MM.1S (cell line): ENCODE measurements at regions not wholly inside any gene's neighbourhood (a gene's known extent, or its start where the extent isn't known, plus 50 kb on each side); places are given as distances from the start of the nearest gene placed in this dataset.

Experiments used
- DNase-seq: peaks from one replicate; pipeline ENCODE4 v3.0.0-alpha.2; 2015
- H2AFZ ChIP-seq: fragments of 300-600 bp; sonication (generic); 2 replicates; pipeline ENCODE4 v1.6.0; 2016; ENCODE audit warnings: antibody characterized with exemption, low read length
- H3F3A ChIP-seq: fragments of 300-600 bp; sonication (generic); 2 replicates; pipeline ENCODE4 v1.6.1; 2016; ENCODE audit warnings: mild to moderate bottlenecking, antibody characterized with exemption, low read length, moderate library complexity, mixed read lengths; ENCODE audit not compliant: insufficient read depth
- H3K27ac ChIP-seq: fragments of 300-600 bp; sonication (generic); 2 replicates; pipeline ENCODE4 v1.5.1; 2016; ENCODE audit warnings: mild to moderate bottlenecking, low read length
- H3K27me3 ChIP-seq: fragments of 300-600 bp; sonication (generic); replicated peaks from 2 replicates; pipeline ENCODE4 v1.6.0; 2016; ENCODE audit warnings: low read length; ENCODE audit not compliant: insufficient read depth
- H3K36me3 ChIP-seq: fragments of 300-600 bp; sonication (generic); replicated peaks from 2 replicates; pipeline ENCODE4 v1.6.1; 2016; ENCODE audit warnings: mild to moderate bottlenecking, low read length, mixed read lengths; ENCODE audit not compliant: insufficient read depth
- H3K4me1 ChIP-seq: fragments of 300-600 bp; sonication (generic); 2 replicates; pipeline ENCODE4 v1.6.1; 2016; ENCODE audit warnings: low read length, mixed read lengths
- H3K4me2 ChIP-seq: fragments of 300-600 bp; sonication (generic); 2 replicates; pipeline ENCODE4 v1.6.0; 2016; ENCODE audit warnings: low read depth, low read length
- H3K4me3 ChIP-seq: fragments of 300-600 bp; sonication (generic); 2 replicates; pipeline ENCODE4 v1.5.1; 2016; ENCODE audit warnings: low read length, mixed read lengths
- H3K79me2 ChIP-seq: fragments of 300-600 bp; sonication (generic); 2 replicates; pipeline ENCODE4 v1.6.1; 2016; ENCODE audit warnings: mixed run types, low read length, mixed read lengths
- H3K9ac ChIP-seq: fragments of 300-600 bp; sonication (generic); 2 replicates; pipeline ENCODE4 v1.6.1; 2016; ENCODE audit warnings: low read length, mixed read lengths
- H3K9me2 ChIP-seq: fragments of 300-600 bp; sonication (generic); replicated peaks from 2 replicates; pipeline ENCODE4 v1.6.1; 2016; ENCODE audit warnings: mild to moderate bottlenecking, low read length, mixed read lengths; ENCODE audit not compliant: insufficient read depth
- H3K9me3 ChIP-seq: fragments of 300-600 bp; sonication (generic); replicated peaks from 2 replicates; pipeline ENCODE4 v1.6.1; 2016; ENCODE audit warnings: mild to moderate bottlenecking, low read length, mixed read lengths; ENCODE audit not compliant: insufficient read depth
- H4K20me1 ChIP-seq: fragments of 300-600 bp; sonication (generic); 2 replicates; pipeline ENCODE4 v1.6.1; 2016; ENCODE audit warnings: mild to moderate bottlenecking, low read length, moderate library complexity, mixed read lengths; ENCODE audit not compliant: insufficient read depth
- EZH2 ChIP-seq: fragments of 300-600 bp; sonication (generic); optimal IDR thresholded peaks from 2 replicates; pipeline ENCODE3; 2017; ENCODE audit warnings: low read depth, mild to moderate bottlenecking, antibody characterized with exemption, low read length, mixed read lengths
- EZH2phosphoT487 ChIP-seq: fragments of 300-600 bp; sonication (generic); IDR thresholded peaks from 2 replicates; pipeline ENCODE4 v1.6.1; 2018; ENCODE audit warnings: antibody characterized with exemption, low read length
- TF ChIP-seq, protein P1 (sequence below): fragments of 300-600 bp; sonication (generic); IDR thresholded peaks from 2 replicates; pipeline ENCODE4 v1.5.1; 2016; ENCODE audit warnings: antibody characterized with exemption, low read length, mixed read lengths

DNA sequence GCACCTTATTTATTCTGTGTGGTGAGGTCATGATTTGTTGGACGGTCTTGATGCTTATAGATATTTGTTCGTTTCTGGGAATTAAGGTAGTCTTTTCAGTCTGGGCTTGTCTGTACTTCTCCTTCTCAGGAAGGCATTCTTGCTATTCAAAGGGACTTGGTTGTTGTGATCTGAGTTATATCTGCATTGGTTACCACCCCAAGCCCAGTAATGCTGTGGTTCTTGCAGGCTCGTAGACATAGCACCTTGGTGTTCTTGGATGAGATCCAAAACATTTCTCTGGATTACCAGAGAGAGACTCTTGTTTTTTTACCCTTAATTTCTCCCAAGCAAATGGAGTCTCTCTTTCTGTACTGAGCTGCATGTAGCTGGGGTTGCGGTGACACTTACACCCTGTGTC, 128.0 kb upstream of the CBLB start:
- no peaks in the 10 kb centered on the region for H3K79me2 ChIP-seq
- no peaks in the 10 kb centered on the region for H3K4me1 ChIP-seq
- H4K20me1 ChIP-seq = no peaks in the 10 kb centered on the region
- no peaks in the 10 kb centered on the region for H3K9me3 ChIP-seq
- H3K9me2 ChIP-seq = no peaks in the 10 kb centered on the region
- no peak for DNase-seq
- H3K27me3 ChIP-seq = no peaks in the 10 kb centered on the region
- H2AFZ ChIP-seq = no peak overlapping the region
- no peak overlapping the region for H3K4me2 ChIP-seq
- no peak overlapping the region for H3K9ac ChIP-seq
- no peak overlapping the region for H3K27ac ChIP-seq
- H3F3A ChIP-seq = no peaks in the 10 kb centered on the region
- H3K4me3 ChIP-seq = no peak overlapping the region
- no peak for TF ChIP-seq EZH2phosphoT487
- no peak for TF ChIP-seq EZH2
- TF ChIP-seq, protein P1, sequence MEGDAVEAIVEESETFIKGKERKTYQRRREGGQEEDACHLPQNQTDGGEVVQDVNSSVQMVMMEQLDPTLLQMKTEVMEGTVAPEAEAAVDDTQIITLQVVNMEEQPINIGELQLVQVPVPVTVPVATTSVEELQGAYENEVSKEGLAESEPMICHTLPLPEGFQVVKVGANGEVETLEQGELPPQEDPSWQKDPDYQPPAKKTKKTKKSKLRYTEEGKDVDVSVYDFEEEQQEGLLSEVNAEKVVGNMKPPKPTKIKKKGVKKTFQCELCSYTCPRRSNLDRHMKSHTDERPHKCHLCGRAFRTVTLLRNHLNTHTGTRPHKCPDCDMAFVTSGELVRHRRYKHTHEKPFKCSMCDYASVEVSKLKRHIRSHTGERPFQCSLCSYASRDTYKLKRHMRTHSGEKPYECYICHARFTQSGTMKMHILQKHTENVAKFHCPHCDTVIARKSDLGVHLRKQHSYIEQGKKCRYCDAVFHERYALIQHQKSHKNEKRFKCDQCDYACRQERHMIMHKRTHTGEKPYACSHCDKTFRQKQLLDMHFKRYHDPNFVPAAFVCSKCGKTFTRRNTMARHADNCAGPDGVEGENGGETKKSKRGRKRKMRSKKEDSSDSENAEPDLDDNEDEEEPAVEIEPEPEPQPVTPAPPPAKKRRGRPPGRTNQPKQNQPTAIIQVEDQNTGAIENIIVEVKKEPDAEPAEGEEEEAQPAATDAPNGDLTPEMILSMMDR = no peak
- no peaks in the 10 kb centered on the region for H3K36me3 ChIP-seq

DNA sequence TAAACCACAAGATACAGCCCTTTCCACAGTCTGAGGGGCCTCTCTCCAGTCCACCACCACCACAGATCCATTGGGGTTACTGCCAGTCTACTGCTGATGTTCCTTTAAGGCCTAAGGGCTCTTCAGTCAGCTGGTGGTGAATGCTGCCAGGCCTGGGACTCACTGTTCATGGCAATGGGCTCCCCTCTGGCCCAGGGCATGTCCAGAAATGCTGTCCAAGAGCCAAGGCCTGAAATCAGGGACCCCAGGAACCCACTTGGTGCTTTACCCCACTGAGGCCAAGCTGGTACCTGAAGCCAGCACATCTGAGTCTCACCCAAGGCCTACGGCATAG, 128.6 kb upstream of the CBLB start:
- H3K27me3 ChIP-seq = no peaks in the 10 kb centered on the region
- H3K36me3 ChIP-seq = no peaks in the 10 kb centered on the region
- no peaks in the 10 kb centered on the region for H3K9me2 ChIP-seq
- H2AFZ ChIP-seq = no peak overlapping the region
- H4K20me1 ChIP-seq = no peaks in the 10 kb centered on the region
- no peaks in the 10 kb centered on the region for H3K9me3 ChIP-seq
- H3K27ac ChIP-seq = no peak overlapping the region
- no peak overlapping the region for H3K4me3 ChIP-seq
- no peaks in the 10 kb centered on the region for H3K79me2 ChIP-seq
- no peak overlapping the region for H3K4me2 ChIP-seq
- TF ChIP-seq EZH2 (no peak), EZH2phosphoT487 (no peak)
- TF ChIP-seq, protein P1 = no peak
- no peaks in the 10 kb centered on the region for H3K4me1 ChIP-seq
- H3K9ac ChIP-seq = no peak overlapping the region
- DNase-seq = no peak
- no peaks in the 10 kb centered on the region for H3F3A ChIP-seq

DNA sequence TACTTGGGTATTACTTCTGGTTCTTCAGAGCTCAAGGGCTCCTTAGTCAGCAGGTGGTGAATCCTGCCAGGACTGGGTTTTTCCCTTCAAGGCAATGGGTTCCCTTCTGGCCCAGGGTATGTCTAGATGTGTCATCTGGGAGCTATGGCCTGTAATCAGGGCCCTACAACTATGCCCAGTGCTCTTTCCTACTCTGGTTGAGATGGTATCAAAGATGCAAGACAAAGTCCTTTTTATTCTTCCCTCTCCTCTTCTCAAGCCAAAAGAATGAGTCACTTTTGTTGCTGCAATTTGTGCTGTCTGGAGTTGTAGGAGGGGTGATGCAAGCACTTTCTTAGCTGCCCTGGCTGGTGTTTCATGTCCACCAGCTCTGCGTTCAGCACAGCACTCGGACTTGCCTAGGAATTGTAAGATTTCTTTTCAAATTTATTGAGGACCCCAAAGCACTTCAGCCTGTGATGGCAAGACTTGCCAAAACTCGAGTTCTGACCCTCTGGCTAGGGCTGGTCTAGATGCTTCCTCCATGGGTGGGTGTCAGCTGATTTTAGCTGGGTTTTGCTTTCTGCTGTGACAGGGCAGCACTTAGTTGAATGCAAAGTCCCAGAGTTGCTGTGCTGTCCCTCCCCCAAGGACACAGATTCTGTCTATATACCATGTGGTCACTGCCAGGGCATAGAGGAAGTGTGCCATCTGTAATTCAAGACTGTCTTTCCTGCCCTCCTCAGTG, 129.2 kb upstream of the CBLB start:
- H3K4me1 ChIP-seq = no peaks in the 10 kb centered on the region
- no peak overlapping the region for H3K27ac ChIP-seq
- no peaks in the 10 kb centered on the region for H3K27me3 ChIP-seq
- no peak for TF ChIP-seq EZH2
- TF ChIP-seq, protein P1 = no peak
- no peak for TF ChIP-seq EZH2phosphoT487
- H3K4me3 ChIP-seq = no peak overlapping the region
- H3K9ac ChIP-seq = no peak overlapping the region
- H3K79me2 ChIP-seq = no peaks in the 10 kb centered on the region
- H3F3A ChIP-seq = no peaks in the 10 kb centered on the region
- no peak overlapping the region for H2AFZ ChIP-seq
- no peak for DNase-seq
- H3K4me2 ChIP-seq = no peak overlapping the region
- no peaks in the 10 kb centered on the region for H3K9me3 ChIP-seq
- H4K20me1 ChIP-seq = no peaks in the 10 kb centered on the region
- H3K9me2 ChIP-seq = no peaks in the 10 kb centered on the region
- H3K36me3 ChIP-seq = no peaks in the 10 kb centered on the region
